ENCODE measurements at regions not wholly inside any gene's neighbourhood (a gene's known extent, or its start where the extent isn't known, plus 50 kb on each side); places are given as distances from the start of the nearest gene placed in this dataset.

- no peak for TF ChIP-seq GATA1 (IDR thresholded peaks at IDR 0.05; ENCODE audit: low read depth, low read length)
- no peak for TF ChIP-seq POLR2A (IDR thresholded peaks at IDR 0.05; ENCODE audit: low read length)
These were observed 605.4 kb upstream of the FAM174A start for GRCh38 chr5:99929806-99930135.

Data from erythroblast (primary cell).